Activated T-cell treated with anti-CD3 and anti-CD28 coated beads for 1 hour (primary cell): ENCODE measurements at regions not wholly inside any gene's neighbourhood (a gene's known extent, or its start where the extent isn't known, plus 50 kb on each side); places are given as distances from the start of the nearest gene placed in this dataset.

Experiments
- DNase-seq: peaks from one replicate; pipeline ENCODE4 v3.0.0-alpha.2; 2020; ENCODE audit warnings: low read depth

- DNase-seq: no peak
These were observed 176.3 kb upstream of the PARP11 start for GRCh38 chr12:4049298-4050080.

GRCh38 chr12:4047421-4047820 is 174.2 kb upstream of the PARP11 start:
- no peak for DNase-seq

- no peak for DNase-seq
These were observed 173.3 kb upstream of the PARP11 start for GRCh38 chr12:4046495-4046840.

- DNase-seq: no peak
These were observed 172.7 kb upstream of the PARP11 start for GRCh38 chr12:4045786-4046494.

GRCh38 chr12:4044736-4045730 is 171.8 kb upstream of the PARP11 start:
- DNase-seq: no peak

- DNase-seq: no peak
These were observed 170.9 kb upstream of the PARP11 start for GRCh38 chr12:4044101-4044500.

GRCh38 chr12:4041187-4041885 is 168.1 kb upstream of the PARP11 start:
- DNase-seq: no peak

GRCh38 chr12:4039931-4040330 is 166.7 kb upstream of the PARP11 start:
- DNase-seq: no peak

- no peak for DNase-seq
These were observed 164.6 kb upstream of the PARP11 start for GRCh38 chr12:4037747-4038312.

GRCh38 chr12:4036671-4037271 is 163.6 kb upstream of the PARP11 start:
- DNase-seq: no peak

GRCh38 chr12:4034921-4035320 is 161.7 kb upstream of the PARP11 start:
- no peak for DNase-seq

- no peak for DNase-seq
These were observed 159.9 kb upstream of the PARP11 start for GRCh38 chr12:4032924-4033615.

- no peak for DNase-seq
These were observed 158.6 kb upstream of the PARP11 start for GRCh38 chr12:4031703-4032291.

- peak; percentile 62 for DNase-seq
These were observed 157.9 kb upstream of the PARP11 start for GRCh38 chr12:4030929-4031702.

- DNase-seq: peak; percentile 53
These were observed 154.2 kb upstream of the PARP11 start for GRCh38 chr12:4027412-4027811.

- no peak for DNase-seq
These were observed 153.3 kb upstream of the PARP11 start for GRCh38 chr12:4026517-4026916.

GRCh38 chr12:4026020-4026358 is 152.8 kb upstream of the PARP11 start:
- no peak for DNase-seq

GRCh38 chr12:4025181-4026019 is 152.2 kb upstream of the PARP11 start:
- no peak for DNase-seq
